HG03342 (cell line): ENCODE measurements at regions not wholly inside any gene's neighbourhood (a gene's known extent, or its start where the extent isn't known, plus 50 kb on each side); places are given as distances from the start of the nearest gene placed in this dataset.

Experiments used
- ATAC-seq: cut with Tn5 transposase; IDR thresholded peaks from one replicate; pipeline ENCODE4 v1.9.1; 2021; ENCODE audit warnings: mild to moderate bottlenecking, moderate library complexity; ENCODE audit not compliant: unreplicated experiment

DNA sequence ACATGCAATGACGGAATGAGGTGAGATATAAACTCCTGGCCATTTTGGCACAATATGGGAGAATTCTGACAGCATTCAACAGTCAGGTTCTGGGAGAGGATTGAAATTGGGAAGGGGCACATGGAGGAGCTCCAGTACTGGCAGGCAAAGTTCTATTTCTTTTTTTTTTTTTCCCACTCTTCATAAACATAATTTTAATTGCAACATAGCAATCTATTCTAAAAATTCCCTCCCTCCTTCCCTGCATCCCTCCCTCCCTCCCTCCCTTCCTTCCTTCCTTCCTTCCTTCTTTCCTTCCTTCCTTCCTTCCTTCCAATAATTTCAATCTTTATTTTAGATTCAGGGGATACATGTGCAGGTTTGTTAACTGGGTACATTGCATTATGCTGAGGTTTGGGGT lies 93.2 kb downstream of the PTCSC3 start:
- ATAC-seq = no peak

DNA sequence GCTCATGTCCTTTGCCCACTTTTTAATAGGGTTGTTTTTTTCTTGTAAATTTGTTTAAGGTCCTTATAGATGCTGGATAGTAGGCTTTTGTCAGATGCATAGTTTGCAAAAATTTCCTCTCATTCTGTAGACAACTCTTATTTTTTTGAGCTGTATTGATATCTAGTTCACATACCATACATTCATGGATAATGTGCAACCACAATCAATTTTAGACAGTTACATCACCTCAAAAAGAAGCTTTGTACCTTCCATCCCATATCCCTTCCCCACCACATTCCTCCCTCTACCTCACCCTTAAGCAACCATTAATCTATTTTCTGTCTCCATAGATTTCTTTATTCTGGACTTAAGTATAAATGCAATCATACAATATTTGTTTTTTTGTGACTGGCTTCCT lies 98.4 kb downstream of the PTCSC3 start:
- ATAC-seq = no peak

DNA sequence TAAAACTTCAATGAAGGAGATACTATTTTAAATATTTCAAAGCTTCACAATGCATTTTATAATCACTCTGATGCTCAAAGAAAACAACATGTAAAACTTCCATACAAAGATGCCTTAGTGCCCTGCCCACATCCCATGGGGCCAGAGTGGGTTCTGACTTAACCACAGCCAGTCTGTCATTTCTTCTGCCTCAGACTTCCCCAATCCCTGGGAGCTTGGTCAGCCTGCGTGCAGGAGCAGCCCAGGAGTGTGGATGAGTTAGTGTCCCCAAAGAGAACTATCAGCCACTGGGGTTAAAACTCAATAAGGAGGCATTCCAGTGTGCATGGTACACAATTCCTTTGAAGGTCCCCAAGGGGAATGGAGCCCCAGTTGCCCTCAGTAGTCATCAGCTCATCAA lies 100.3 kb downstream of the PTCSC3 start:
- ATAC-seq = no peak

DNA sequence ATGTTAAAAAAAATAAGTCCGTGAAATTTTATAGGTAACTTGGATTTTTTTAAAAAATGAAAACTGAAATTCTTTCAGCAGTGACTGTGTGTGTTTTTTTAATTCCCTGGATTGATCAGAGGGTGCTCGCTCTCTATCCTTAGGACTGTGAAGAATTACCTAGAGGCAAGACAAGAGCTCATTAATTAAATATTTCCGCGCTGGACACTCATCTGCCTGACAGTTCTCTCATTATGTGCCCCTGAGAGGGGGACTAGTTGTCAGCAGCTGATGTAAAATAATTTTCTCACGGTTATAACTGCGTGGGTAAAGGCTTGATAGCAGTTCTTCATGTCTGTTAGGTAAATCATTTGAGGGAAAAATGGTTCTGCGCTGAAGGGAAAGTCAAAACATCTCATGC lies 101.3 kb downstream of the PTCSC3 start:
- ATAC-seq = no peak

DNA sequence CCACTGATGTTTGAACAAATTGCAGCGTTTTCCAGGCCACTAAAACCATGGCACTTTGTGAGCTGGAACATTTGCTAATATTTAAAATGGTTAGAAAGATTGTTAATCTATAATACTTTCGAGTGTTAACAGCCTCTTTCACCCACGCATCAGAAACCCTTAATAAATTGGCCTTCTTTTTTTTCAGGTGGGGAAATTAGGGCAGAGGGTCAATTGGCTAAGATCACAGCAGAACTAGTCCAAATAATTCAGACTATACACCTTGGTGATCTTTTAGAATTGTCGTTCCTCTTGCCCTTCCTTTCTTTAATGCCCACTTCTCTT lies 105.8 kb downstream of the PTCSC3 start:
- ATAC-seq = no peak

DNA sequence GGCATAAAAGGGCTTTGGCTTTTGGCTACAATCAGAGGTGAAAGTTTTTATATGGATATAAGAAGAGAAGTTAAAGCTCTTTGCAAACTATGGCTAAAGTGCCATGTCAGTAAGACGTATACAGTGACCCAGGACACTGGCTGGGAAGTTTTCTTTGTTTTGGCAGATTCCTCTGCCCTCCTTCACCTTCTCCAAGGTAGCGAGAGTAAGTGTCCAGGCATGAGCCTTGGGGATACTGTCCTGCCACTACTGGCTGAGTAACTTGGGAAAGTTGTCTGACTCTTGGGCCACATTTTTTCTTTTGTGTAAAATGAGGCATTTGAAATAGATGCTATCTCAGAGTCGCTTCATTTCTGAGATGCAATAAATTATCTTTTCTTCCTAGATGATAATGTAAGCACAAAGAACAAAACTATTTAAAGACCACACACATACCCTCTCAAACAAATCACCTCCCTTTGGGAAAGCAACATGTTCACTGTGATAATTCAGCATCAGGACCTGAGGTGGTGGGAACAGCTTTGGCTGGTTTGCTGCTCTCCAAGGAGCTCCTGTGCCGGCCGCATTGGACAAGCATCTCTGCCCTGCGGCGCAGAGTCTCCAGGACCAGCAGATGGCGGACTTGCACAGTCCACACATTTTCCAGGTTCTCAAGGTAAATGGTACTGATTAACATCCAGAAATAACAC lies 106.3 kb downstream of the PTCSC3 start:
- ATAC-seq = peak; percentile 45

DNA sequence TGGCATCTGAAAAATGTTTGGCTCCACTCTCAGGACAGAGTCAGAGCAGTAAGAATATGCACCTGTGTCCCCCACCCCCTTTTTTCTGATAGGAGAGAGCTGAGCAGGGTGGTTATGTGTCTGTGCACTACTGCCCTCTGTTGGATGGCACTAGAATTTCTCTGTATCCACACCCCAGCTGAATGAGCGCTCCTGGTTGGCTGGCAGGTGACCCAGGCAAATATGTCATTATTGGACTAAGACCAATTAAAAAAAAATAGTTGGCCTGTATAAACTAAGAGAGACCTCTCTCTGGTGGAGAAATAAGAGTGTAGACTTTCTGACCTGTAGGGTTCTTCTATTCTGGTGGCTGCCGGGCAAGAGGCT lies 107.0 kb downstream of the PTCSC3 start:
- peak; percentile 69 for ATAC-seq

DNA sequence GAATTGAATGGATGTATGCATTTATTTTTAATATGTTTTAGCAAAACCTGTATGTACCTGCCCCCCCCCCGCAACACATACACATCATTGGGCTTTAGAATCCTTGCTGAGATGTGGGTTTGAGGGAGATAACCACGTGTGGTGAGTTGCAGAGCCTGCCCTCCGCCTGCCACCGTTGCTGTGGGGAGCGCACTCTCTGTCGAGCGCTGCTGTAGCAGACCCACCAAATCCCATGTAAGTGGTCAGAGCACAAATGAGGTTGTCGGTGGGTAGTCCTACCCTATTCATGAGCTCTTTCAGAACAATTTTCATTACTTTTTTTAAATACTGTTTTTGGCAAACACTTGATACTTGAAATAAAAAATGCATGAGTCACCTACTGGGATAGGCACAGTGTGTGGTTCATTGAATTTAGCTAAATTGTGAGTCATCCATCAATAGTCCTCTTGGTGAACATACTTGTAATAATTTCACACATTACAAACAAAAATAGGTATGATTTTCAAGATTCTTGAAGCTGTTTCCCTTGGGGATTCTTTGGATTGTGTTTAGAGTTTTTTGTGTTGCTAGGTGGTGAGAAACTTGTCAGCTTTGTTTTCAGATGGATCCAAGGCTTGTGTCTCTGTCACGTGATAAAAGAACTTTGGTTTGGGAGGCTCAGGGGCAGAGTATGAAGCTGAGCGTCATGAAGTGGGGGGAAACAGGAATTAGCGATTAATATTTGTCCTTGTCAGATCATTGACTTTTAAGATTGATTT lies 107.6 kb downstream of the PTCSC3 start:
- ATAC-seq = no peak

DNA sequence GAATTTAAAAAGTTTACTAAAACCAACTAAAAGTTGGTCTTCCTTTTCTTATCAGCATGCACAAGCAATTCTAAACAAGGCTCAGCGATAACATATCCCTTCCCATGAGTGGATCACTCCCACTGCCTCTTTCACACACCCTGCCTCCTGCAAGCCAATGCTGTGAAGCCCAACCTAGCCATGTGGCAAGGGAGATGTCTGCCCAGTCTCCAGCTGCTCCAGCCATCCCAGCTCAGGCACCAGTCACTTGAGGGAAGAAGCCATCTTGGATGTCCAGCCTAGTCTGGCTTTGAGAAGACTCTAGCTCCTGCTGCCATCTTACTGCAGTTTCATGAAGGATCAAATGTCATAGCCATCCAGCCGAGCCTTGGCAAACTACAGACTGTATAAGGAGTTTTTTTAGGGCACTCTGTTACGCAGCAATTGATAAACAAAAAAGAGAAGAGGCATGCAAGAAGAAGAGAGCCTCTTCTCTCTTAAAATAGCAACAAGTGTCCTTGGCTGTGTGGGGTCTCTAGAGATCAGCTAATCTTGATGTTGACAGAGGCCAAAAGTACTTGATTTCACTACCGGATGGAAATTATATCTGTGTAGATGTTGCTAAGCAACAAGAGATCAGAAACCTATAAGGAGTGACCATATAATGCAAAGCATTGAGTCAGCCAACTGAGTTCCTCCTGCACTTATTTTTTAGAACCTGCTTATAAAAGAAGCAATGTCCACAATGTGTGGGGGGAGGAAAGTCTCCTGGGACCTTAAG lies 108.9 kb downstream of the PTCSC3 start:
- peak; percentile 58 for ATAC-seq

DNA sequence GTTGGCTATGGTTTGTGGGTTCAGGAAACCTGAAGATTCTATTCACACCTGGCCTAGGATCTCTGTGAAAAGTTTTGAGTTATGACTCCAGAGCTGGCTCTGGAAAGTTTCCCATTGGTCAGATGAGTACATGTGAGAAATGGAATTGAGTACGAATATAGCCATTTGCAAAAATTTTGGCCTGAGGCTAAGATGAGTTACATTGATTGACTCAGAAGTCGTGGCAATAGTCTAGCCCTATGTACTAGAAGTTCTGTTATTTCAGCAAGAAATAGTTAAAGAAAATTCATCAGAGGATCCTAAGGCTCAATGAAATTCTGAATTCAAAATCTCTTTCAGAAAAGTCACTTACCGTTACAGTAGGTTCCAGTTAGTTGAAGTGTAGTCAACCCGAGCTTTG lies 109.9 kb downstream of the PTCSC3 start:
- no peak for ATAC-seq

DNA sequence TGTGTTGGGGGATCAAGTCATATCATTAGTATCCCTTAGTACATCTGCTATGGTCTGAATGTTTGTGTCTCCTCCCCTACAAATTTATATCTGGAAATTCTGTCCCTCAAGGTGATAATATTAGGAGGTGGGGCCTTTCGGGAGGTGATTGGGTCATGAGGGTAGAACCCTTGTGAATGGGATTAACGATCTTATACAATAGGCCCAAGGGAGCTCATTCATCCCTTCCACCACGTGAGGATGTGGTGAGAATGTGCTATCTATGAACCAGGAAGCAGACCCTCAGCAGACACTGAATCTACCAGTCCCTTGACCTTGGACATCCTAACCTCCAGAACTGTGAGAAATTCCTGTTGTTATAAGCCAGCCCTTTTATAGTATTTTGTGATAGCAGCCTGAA lies 110.7 kb downstream of the PTCSC3 start:
- no peak for ATAC-seq

DNA sequence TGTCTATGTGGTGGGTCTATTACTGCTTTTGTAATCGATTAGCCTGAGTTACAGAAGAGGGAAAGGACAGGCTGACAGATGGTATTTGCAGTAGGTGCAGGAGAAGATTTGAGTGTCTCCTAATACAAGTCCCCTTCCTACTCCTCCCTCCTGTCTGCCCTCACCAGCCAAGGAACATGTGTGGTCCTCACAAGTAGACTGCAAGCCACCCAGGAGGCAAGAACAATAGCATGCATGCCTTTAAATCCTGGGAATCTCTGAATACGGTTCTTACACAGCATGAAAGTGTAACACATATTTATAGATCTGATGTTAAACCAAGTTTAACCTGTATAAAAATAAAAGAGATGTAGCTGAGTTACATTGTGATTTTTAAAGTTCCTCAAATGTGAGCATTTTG lies 117.0 kb downstream of the PTCSC3 start:
- no peak for ATAC-seq

DNA sequence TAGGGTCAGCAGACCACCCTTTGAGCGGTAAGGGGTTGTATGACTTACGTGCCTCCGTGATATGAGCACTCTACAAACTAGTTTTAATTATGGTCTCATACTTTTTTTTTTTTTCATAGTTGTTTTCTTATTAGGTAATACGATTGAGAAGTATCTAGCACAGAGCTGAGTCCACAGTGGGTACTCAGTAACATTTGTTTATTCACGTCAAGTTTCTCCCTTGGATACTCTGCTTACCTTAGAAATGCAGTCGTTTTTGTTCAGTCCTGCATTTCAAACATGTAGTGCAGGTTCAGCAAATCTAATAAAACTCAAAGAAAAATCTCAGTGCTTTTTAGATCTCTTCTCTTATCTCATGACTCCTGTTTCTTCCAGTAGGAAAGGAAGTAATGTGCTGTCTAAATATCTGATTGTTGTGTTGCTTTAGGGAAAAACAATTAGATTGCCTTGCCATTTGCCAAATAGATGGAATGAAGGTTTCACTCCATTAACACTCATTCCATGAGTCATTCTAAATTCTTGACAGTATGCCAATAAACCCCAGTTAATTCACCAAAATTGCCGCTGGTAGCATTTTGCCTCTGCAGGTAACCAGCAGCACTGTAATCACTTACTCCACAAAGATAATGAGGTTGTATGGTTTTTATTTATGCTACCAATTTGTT lies 118.9 kb downstream of the PTCSC3 start:
- ATAC-seq = no peak

DNA sequence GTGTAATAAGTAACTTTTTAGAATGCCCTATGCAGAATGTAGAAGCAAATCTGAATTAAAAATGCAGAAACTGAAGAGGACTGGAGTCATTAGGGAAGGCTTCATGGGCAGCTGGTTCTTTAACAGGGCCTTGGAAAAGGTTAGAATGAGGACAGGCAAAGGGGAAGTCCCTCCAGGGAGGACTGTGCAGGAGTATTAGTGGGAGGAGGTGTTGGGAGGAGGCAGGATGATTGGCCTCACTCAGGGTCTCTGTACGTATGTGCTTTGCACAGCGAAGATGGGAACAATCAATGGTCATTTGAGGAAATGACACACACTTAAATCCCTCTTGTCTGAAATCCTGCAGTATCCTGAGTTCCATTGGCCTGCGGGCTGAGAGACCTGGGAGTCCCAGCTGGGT lies 119.7 kb downstream of the PTCSC3 start:
- ATAC-seq = no peak

DNA sequence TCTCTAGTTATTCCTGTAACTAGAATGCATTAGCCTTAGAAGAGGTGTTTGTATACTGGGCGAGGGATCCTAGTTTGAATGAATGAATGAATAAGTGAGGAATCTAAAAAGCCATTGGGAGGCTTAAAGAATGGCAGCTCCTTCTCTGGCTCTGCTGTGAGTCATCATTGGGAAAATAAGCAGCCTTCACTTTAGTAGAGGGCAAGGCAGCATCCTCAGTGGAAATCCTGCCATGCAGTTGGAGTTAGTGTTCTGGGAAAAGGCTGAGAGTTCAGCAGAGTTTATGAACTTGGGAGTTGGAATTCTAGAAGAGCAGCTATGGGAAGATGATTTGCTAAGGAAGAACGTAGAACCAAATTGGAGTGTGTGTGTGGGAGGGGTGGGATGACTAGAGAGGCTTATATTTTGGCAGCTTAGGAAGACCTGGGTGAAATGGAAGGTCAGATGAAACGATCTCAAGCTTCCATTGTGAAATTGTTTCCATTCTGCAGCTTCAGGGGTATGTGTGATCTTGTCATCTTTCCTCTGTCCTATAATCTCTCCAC lies 120.8 kb downstream of the PTCSC3 start:
- no peak for ATAC-seq

DNA sequence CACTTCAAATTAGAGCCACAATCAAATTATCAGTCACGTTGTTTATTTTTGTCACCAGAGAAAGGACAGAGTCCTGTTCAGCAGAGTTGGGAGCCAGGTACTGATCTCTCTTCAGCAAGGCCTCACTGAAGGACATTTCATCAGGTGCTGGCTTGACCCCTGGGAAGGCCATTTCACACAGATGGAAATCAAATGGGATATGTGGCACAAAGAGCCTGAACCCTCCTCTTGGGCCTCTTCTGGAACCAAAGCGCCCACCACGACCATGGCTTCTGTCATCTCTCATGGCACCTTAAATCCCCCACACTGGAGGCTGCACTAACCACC lies 121.5 kb downstream of the PTCSC3 start:
- no peak for ATAC-seq

DNA sequence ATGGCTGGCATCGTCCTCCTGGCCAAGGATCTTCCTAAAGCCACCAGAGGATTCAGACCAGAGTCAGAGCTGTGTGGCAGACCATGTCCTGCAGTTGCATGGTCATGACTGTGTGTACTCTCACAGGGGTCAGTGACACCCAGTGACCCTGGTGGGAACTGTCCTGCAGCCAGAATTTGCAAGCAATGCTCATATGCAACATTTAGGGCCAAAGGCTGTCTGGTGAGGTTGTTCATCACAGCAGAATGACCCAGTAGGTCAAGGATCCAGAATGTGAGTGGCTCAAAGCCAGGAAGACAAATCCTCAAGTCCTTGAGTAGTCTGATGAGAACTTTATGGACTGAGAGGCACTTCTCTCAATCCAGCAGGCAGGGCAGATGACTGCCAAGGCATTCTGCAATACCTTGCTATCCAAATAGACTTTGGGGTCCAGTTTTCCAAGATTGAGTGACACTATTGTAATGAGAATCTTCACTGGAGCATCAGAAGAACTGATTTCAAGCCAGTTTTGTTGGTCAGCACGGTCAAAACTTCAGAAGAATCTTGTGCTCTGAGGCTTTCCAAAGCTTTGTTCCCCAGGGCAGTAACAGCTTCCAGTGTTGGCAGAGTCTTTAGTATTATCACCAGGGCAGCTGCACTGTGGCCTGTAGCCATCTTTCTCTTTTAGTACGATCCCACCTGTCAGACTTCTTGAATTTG lies 122.0 kb downstream of the PTCSC3 start:
- ATAC-seq = no peak

DNA sequence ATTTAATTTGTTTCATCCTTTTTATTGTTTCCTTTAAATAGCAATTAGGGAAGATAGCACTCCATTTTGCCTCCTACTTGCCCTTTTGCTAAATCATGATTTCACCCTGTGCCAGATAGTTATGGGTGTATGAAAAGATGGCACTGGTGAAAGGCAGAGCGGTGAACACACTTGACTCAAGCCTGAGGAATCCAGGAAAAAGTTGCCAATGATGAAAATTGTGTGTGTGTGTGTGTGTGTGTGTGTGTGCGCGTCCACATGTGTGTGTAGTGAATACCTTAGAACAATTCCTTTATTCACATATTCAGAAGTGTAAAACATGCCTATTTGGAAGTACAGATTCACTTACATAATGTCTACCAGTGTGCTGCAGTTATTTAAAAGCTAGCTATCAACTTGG lies 123.8 kb downstream of the PTCSC3 start:
- no peak for ATAC-seq

DNA sequence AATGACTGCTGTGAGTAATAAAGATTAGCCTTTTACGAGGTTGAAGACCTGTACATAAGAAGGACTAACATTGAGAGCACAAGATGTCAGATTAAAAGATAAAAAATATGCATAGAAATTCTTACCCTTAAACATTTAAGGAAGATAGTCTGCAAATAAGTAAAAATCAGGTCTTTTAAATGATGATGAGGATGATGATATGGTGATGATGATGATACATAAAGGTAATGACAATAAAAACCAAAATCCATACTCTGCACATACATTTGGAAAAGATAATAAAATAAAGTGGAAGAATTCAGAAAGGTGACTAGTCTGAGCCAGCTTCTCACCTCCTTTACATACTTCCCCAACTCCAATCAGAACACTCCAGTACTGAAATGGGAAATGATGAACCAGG lies 124.5 kb downstream of the PTCSC3 start:
- ATAC-seq = no peak

DNA sequence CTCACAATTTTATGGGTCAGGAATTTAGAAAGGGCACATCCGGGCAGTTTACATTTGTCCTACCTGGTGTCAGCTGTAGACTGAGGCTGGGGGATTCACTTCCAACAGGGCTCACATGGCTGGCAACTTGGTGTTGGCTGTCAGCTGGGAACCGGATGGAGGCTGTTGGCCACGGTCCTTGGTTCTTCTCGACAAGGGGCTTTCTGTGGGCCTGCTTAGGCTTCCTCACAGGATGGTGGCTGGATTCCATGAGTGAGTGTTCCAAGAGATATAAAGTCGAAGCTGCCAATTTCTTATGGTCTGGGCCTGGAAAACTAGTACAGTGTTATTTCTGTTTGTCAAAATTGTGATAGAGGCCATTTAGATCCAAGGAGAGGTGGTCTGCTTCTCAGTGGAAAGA lies 127.9 kb downstream of the PTCSC3 start:
- no peak for ATAC-seq

DNA sequence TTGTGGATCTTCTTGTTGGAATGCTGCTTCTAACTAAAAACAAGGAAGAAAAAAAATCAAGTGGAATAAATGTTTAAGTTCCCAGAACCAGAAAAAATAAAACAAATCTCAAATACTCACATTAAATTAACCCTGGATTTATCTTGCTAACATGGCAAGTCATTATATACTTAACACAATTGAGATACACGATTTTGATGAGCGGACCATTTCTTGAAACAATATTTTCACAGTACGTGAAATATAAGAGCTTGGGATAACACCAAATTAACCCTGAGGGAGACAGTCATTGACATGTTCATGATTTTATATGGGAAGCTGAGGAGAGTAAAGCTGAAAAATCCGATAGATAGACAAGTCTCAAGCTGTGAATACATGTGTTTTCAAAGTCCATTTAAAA lies 128.6 kb downstream of the PTCSC3 start:
- no peak for ATAC-seq
